Fibroblast of lung (primary cell): ENCODE measurements at regions not wholly inside any gene's neighbourhood (a gene's known extent, or its start where the extent isn't known, plus 50 kb on each side); places are given as distances from the start of the nearest gene placed in this dataset.
"Not testable (repeated sequence)": the region's sequence is repeated elsewhere in the genome, so short reads cannot be mapped to it uniquely, and the experiment has no call there.

Experiments used
- DNase-seq, 2 donors: peaks; one replicate each; pipeline versions ENCODE4 v3.0.0 to v3.0.0-alpha.2; 2010; ENCODE audit warnings: low read depth in 2 of 2
- H2AFZ ChIP-seq: 2 replicates; pipeline ENCODE4 v1.5.1; 2012; ENCODE audit warnings: low read length, control low read depth, inconsistent platforms
- H3K27ac ChIP-seq: 2 replicates; pipeline ENCODE4 v1.5.1; 2011; ENCODE audit warnings: low read length, control low read depth; ENCODE audit not compliant: insufficient read depth
- H3K27me3 ChIP-seq: 2 replicates; pipeline ENCODE4 v1.5.1; 2011; ENCODE audit warnings: mild to moderate bottlenecking, low read length; ENCODE audit not compliant: control insufficient read depth, insufficient read depth
- H3K36me3 ChIP-seq: 2 replicates; pipeline ENCODE4 v1.5.1; 2011; ENCODE audit warnings: low read length; ENCODE audit not compliant: control insufficient read depth, insufficient read depth
- H3K4me1 ChIP-seq: 2 replicates; pipeline ENCODE4 v1.5.1; 2011; ENCODE audit warnings: low read length; ENCODE audit not compliant: control insufficient read depth, insufficient read depth; ENCODE audit errors: extremely low read depth
- H3K4me2 ChIP-seq: 2 replicates; pipeline ENCODE4 v1.5.1; 2011; ENCODE audit warnings: low read length, control low read depth; ENCODE audit not compliant: insufficient read depth; ENCODE audit errors: extremely low read depth
- H3K4me3 ChIP-seq, 4 experiments: fragments of 200-600 bp in 1 of 4; sonication (generic) in 1 of 4; replicated peaks in 1 of 4; 2 replicates each; pipeline ENCODE4 v1.5.1; 2011 to 2016; ENCODE audit warnings: low read length in 4 of 4, low read depth in 3 of 4, mild to moderate bottlenecking in 3 of 4, control low read depth in 2 of 4, inconsistent platforms in 1 of 4, mixed read lengths in 1 of 4; ENCODE audit not compliant: insufficient read depth in 1 of 4; ENCODE audit errors: control extremely low read depth in 1 of 4
- H3K79me2 ChIP-seq: 2 replicates; pipeline ENCODE4 v1.5.1; 2012; ENCODE audit warnings: mild to moderate bottlenecking, low read length, inconsistent platforms; ENCODE audit not compliant: control insufficient read depth, insufficient read depth
- H3K9ac ChIP-seq: 2 replicates; pipeline ENCODE4 v1.5.1; 2011; ENCODE audit warnings: mild to moderate bottlenecking, low read length, control low read depth; ENCODE audit not compliant: insufficient read depth
- H3K9me3 ChIP-seq: 2 replicates; pipeline ENCODE4 v1.5.1; 2012; ENCODE audit warnings: low read depth, low read length; ENCODE audit not compliant: control insufficient read depth, insufficient read depth
- H4K20me1 ChIP-seq: 2 replicates; pipeline ENCODE4 v1.5.1; 2011; ENCODE audit warnings: low read length; ENCODE audit not compliant: control insufficient read depth, insufficient read depth; ENCODE audit errors: extremely low read depth

DNA sequence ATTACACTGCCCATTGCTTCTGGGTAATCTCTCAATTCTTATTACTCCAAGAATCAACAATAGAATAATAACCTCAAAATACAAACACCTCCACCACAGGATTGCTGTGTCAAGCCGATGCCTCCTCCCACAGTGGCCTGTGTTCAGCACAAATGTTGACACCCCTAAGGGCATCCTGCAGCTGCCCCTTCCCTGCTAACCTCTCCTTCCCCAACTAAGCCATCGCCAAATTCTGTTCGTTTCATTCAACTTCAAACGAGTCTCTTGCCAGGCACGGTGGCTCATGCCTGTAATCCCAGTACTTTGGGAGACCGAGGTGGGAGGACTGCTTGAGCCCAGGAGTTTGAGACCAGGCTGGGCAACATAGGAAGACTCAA is 155.2 kb downstream of the ATP6V0E2 start:
- H3K9ac ChIP-seq, H3K4me1 ChIP-seq, H4K20me1 ChIP-seq, H3K9me3 ChIP-seq, H3K27me3 ChIP-seq, H2AFZ ChIP-seq, H3K4me2 ChIP-seq, H3K36me3 ChIP-seq, H3K4me3 ChIP-seq, H3K27ac ChIP-seq, H3K79me2 ChIP-seq, DNase-seq: not testable (repeated sequence)

DNA sequence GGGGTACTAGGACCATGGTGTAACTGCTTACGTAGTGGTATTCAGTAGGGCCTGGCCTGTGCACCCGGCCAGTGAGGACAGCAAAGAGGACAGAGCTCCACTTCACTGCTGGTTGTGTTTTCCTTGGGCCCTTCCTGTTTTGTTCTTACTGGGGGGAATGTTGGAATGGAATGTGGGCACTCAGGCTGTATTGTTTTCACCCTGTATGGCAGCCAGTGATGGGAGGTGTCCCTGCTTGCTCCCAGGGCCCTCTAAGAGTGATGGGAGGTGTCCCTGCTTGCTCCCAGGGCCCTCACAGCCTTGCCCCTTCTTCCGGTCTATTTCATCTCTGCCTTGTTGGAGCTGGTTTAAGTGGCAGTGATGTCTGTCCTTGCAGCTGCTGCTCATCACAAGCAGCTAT is 158.0 kb downstream of the ATP6V0E2 start:
- H3K4me2 ChIP-seq, H3K9ac ChIP-seq, DNase-seq, H3K36me3 ChIP-seq, H3K4me1 ChIP-seq, H3K79me2 ChIP-seq, H3K4me3 ChIP-seq, H3K27me3 ChIP-seq, H3K9me3 ChIP-seq, H3K27ac ChIP-seq, H2AFZ ChIP-seq, H4K20me1 ChIP-seq: not testable (repeated sequence)

DNA sequence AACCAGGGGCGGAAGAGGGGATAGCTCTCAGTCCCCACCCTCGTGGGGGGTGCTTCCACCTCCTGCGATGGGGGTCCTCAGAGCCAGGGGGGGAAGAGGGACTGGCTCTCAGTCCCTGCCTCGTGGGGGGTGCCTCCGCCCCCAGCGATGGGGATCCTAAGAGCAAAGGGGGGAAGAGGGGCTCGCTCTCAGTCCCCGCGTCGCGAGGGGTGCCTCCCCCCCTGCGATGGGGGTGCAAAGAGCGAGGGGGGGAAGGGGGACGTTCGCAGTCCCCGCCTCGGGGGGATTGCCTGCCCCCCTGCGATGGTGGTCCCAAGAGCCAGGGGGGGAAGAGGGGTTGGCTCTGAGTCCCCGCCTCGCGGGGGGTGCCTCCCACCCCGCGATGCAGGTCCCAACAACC is 159.9 kb downstream of the ATP6V0E2 start:
- H3K4me1 ChIP-seq, H4K20me1 ChIP-seq, H3K27me3 ChIP-seq, DNase-seq, H3K9ac ChIP-seq, H3K4me3 ChIP-seq, H3K27ac ChIP-seq, H3K36me3 ChIP-seq, H2AFZ ChIP-seq, H3K9me3 ChIP-seq, H3K4me2 ChIP-seq, H3K79me2 ChIP-seq: not testable (repeated sequence)

DNA sequence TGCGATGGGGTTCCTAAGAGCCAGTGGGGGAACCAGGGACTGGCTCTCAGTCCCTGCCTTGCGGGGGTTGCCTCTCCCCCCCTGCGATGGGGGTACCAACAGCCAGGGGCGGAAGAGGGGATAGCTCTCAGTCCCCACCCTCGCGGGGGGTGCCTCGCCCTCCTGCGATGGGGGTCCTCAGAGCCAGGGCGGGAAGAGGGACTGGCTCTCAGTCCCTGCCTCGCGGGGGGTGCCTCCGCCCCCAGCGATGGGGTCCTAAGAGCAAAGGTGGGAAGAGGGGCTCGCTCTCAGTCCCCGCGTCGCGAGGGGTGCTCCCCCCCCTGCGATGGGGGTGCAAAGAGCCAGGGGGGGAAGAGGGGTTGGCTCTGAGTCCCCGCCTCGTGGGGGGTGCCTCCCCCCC is 162.0 kb downstream of the ATP6V0E2 start:
- H2AFZ ChIP-seq, H3K9me3 ChIP-seq, H4K20me1 ChIP-seq, DNase-seq, H3K27me3 ChIP-seq, H3K4me2 ChIP-seq, H3K36me3 ChIP-seq, H3K27ac ChIP-seq, H3K4me1 ChIP-seq, H3K9ac ChIP-seq, H3K79me2 ChIP-seq, H3K4me3 ChIP-seq: not testable (repeated sequence)

DNA sequence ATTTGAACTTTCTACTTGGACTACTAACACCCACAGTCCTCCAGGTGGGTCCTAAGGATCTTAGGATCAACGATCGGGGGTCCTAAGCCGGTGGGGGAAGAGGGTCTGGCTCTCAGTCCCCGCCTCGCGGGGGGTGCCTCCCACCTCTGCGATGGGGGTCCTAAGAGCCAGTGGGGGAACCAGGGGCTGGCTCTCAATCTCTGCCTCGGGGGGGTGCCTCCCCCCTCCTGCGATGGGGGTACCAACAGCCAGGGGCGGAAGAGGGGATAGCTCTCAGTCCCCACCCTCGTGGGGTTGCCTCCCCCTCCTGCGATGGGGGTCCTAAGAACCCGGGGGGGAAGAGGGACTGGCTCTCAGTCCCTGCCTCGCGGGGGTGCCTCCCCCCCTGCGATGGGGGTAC is 165.3 kb downstream of the ATP6V0E2 start:
- H3K9me3 ChIP-seq, H3K4me3 ChIP-seq: not testable (repeated sequence)

DNA sequence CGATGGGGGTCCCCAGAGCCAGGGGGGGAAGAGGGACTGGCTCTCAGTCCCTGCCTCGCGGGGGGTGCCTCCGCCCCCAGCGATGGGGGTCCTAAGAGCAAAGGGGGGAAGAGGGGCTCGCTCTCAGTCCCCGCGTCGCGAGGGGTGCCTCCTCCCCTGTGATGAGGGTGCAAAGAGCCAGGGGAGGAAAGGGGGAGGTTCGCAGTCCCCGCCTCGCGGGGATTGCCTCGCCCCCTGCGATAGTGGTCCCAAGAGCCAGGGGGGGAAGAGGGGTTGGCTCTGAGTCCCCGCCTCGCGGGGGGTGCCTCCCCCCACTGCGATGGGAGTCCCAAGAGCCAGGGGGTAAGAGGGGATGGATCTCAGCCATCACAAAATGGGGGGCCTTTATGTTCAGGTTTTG is 168.5 kb downstream of the ATP6V0E2 start:
- not testable (repeated sequence) for H3K79me2 ChIP-seq, H3K4me3 ChIP-seq, H2AFZ ChIP-seq, H3K36me3 ChIP-seq, H4K20me1 ChIP-seq, H3K4me2 ChIP-seq, H3K4me1 ChIP-seq, H3K9me3 ChIP-seq, H3K27me3 ChIP-seq, H3K27ac ChIP-seq, DNase-seq, H3K9ac ChIP-seq

More for the DNA sequence above, 165.3 kb downstream of the ATP6V0E2 start:
- H3K4me1 ChIP-seq, H4K20me1 ChIP-seq, H3K79me2 ChIP-seq, H3K36me3 ChIP-seq, H3K27me3 ChIP-seq, H3K9ac ChIP-seq, H3K27ac ChIP-seq, H2AFZ ChIP-seq, DNase-seq, H3K4me2 ChIP-seq: not testable (repeated sequence)

DNA sequence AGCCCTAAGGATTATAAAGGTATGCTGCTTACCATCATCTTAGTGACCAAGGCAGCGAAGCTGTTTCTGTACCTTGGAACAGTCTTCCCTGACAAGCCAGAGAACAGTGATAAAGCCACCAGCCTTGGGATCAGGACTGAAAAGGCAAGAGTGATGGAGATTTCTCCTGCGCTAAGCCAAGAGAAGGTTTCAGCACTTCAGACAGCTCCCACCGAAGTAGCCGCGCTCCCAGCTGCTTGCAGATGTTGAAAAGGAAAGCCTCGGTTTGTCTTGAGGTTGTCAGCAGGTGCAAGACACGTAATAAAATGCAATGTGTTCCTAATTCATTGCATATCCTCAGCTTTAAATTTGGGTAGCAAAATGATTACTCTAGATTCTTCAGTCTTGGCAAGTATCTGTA is 171.0 kb downstream of the ATP6V0E2 start:
- peak; percentile 12 to 36 for DNase-seq

More for the DNA sequence above, 171.0 kb downstream of the ATP6V0E2 start:
- H3K4me3 ChIP-seq, H3K27ac ChIP-seq, H3K27me3 ChIP-seq, H3K9me3 ChIP-seq, H3K9ac ChIP-seq, H4K20me1 ChIP-seq, H3K36me3 ChIP-seq, H2AFZ ChIP-seq, H3K79me2 ChIP-seq, H3K4me2 ChIP-seq, H3K4me1 ChIP-seq: not testable (repeated sequence)
